ENCODE measurements at regions not wholly inside any gene's neighbourhood (a gene's known extent, or its start where the extent isn't known, plus 50 kb on each side); places are given as distances from the start of the nearest gene placed in this dataset.
A peak's percentile ranks its signal among the peaks of the same experiment; 100 is the strongest.

DNA sequence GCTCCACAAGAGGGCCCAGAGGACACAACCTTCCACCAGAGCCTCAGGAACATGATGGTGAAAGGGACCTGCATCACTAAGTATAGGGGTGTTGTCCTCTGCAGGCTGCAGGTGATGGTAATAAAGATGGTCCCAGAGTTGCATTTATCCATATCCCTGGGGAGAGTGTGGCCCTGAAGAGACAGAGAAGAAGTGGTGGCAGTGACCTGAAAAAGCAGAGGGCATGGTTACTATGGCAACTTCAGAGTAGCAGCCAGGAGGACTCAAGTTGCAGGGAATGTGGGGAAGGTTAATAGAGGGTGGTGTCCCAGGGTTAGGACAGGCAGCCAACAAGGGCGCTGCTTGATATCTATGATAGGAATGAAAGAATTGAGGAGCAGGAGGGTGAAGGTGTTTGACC, 57.1 kb downstream of the HLA-A start:
- DNase-seq, result no peak

GRCh38 chr6:30000156-30000791, 57.9 kb downstream of the HLA-A start:
- no peak for DNase-seq

DNA sequence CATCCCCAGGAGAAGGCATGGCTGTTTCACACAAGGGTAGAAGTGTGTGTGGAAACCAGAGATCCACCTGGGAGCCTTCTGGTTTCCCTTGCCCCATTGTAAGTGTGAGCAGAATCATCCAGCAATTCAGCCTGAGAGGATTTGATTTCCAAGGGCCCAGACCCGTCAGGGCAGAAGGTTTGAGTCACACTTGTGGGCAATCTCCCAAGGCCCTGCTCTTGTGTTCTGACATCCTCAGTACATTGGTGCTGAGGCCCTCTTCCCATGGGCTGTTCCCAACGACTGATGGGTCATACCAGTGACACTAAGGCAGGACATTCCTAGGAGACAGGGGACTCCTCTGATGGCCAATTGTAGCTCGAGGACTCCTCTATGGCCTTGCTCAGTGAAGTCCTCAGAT, 58.2 kb upstream of the POLR1H start:
- no peak for DNase-seq

GRCh38 chr6:30005482-30005881, 55.6 kb upstream of the POLR1H start:
- no peak for DNase-seq

GRCh38 chr6:30006170-30007131, 54.6 kb upstream of the POLR1H start:
- DNase-seq, result peak; percentile 30

DNA sequence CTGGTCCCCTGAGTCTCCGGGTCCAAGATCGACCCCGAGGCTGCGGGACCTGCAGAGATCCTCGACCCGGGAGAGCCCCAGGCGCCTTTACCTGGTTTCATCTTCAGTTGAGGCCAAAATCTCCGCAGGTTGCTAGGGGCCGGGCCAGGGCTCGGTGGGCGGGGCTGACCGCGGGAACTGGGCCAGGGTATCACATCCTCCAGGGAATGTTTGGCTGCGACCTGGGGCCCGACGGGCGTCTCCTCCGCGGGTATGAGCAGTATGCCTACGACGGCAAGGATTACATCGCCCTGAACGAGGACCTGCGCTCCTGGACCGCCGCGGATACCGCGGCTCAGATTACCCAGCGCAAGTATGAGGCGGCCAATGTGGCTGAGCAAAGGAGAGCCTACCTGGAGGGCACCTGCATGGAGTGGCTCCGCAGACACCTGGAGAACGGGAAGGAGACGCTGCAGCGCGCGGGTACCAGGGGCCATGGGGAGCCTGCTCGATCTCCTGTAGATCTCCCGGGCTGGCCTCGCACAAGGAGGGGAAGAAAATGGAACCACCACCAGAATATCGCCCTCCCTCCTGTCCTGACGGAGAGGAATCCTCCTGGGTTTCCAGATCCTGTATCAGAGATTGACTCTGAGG, 53.8 kb upstream of the POLR1H start:
- DNase-seq, result peak; percentile 55

GRCh38 chr6:30009113-30009512, 52.0 kb upstream of the POLR1H start:
- DNase-seq, result no peak

Data from stimulated activated CD4-positive, alpha-beta T cell treated with anti-CD3 and anti-CD28 coated beads, Interleukin-15, amount 100 ng/mL, for 24 hours (primary cell).